ENCODE measurements at regions not wholly inside any gene's neighbourhood (a gene's known extent, or its start where the extent isn't known, plus 50 kb on each side); places are given as distances from the start of the nearest gene placed in this dataset.

DNA sequence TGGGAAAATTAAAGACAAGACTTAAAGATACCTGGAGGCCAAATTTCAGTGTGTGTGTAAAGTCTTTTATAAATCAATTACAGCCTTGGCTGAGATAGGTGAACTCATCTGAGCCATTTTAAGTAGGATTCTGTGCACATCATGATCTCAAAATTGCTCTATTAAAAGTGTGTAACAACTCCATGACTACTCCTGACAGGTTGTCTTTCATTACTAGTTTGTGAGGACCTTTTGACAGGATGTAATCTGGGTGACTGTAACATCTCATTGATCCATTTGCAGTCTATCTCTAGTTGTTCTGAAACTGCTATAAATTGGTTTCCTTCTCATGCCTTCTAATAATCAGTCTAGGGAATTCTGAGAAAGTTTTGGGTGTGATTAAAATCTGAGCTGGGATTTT, 753.3 kb downstream of the SLITRK5 start:
- Histone ChIP-seq H3K36me3 (no peaks in the 10 kb centered on the region), H3K4me1 (no peaks in the 10 kb centered on the region), H3K27me3 (no peaks in the 10 kb centered on the region), H3K27ac (no peak overlapping the region), H3K9me3 (peaks cover 0 to 5% (median 1%) of the 10 kb centered on the region in 4 donors), H3K4me3 (no peak overlapping the region)
- TF ChIP-seq POLR2A (IDR thresholded peaks at IDR 0.05) = no peak
- TF ChIP-seq EP300 (IDR thresholded peaks at IDR 0.05) = no peak
- no peak for TF ChIP-seq CTCF (IDR thresholded peaks at IDR 0.05)
- TF ChIP-seq POLR2AphosphoS5 (IDR thresholded peaks at IDR 0.05) = no peak
- intact Hi-C loops (cut with DNase I) = no loop called here
- no peak for DNase-seq

GRCh38 chr13:88426661-88427060, 755.5 kb downstream of the SLITRK5 start:
- Histone ChIP-seq H3K27ac (no peak overlapping the region), H3K36me3 (no peaks in the 10 kb centered on the region), H3K9me3 (peaks cover 0 to 5% (median 1%) of the 10 kb centered on the region in 4 donors), H3K4me1 (no peaks in the 10 kb centered on the region), H3K4me3 (no peak overlapping the region), H3K27me3 (no peaks in the 10 kb centered on the region)
- TF ChIP-seq POLR2A (IDR thresholded peaks at IDR 0.05) = no peak
- no peak for TF ChIP-seq CTCF (IDR thresholded peaks at IDR 0.05)
- no peak for TF ChIP-seq EP300 (IDR thresholded peaks at IDR 0.05)
- TF ChIP-seq POLR2AphosphoS5 (IDR thresholded peaks at IDR 0.05) = no peak
- intact Hi-C loops (cut with DNase I) = no loop called here
- DNase-seq = no peak

- no peaks in the 10 kb centered on the region for H3K27me3 ChIP-seq
- TF ChIP-seq POLR2A (IDR thresholded peaks at IDR 0.05) (no peak), EP300 (IDR thresholded peaks at IDR 0.05) (no peak), POLR2AphosphoS5 (IDR thresholded peaks at IDR 0.05) (no peak), CTCF (IDR thresholded peaks at IDR 0.05) (no peak)
- H3K4me3 ChIP-seq = no peak overlapping the region
- 56 to 65% methylated on average over 2 of the region's 2 CpGs for WGBS, 2 donors
- H3K27ac ChIP-seq = no peak overlapping the region
- peaks cover 0 to 5% (median 1%) of the 10 kb centered on the region in 4 donors for H3K9me3 ChIP-seq
- H3K36me3 ChIP-seq = no peaks in the 10 kb centered on the region
- intact Hi-C loops (cut with DNase I) = no loop called here
- DNase-seq = no peak
- H3K4me1 ChIP-seq = no peaks in the 10 kb centered on the region
Observed at GRCh38 chr13:88429862-88430261, 758.7 kb downstream of the SLITRK5 start.

DNA sequence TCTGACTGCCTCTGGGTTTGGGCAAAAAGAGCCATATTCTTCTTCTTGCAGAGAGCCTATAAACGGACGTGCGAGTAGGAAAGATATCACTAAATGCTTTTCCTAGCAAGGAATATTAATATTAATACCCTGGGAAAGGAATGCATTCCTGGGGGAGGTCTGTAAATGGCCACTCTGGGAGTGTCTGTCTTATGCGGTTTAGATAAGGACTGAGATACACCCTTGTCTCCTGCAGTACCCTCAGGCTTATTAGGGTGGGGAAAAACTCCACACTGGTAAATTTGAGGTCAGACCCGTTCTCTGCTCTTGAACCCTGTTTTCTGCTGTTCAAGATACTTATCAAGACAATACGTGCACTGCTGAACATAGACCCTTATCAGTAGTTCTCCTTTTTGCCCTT, 763.8 kb downstream of the SLITRK5 start:
- intact Hi-C loops (cut with DNase I) = no loop called here
- 88 to 89% methylated on average over 6 of the region's 6 CpGs for WGBS, 2 donors

More for the DNA sequence above, 763.8 kb downstream of the SLITRK5 start:
- Histone ChIP-seq H3K27me3 (no peaks in the 10 kb centered on the region), H3K36me3 (no peaks in the 10 kb centered on the region), H3K4me1 (no peaks in the 10 kb centered on the region), H3K9me3 (no peaks in the 10 kb centered on the region), H3K27ac (no peak overlapping the region), H3K4me3 (no peak overlapping the region)
- TF ChIP-seq POLR2A (IDR thresholded peaks at IDR 0.05) (no peak), CTCF (IDR thresholded peaks at IDR 0.05) (no peak)
- no peak for DNase-seq

Measured in sigmoid colon (tissue), 6 donors.